H1 (cell line): ENCODE measurements at regions not wholly inside any gene's neighbourhood (a gene's known extent, or its start where the extent isn't known, plus 50 kb on each side); places are given as distances from the start of the nearest gene placed in this dataset.

Source experiments
- CTCF ChIA-PET: fragments of 300-600 bp; sonication (Branson Sonifier 250); formaldehyde crosslinking; loops from one replicate; lab custom pipeline; 2021; ENCODE audit not compliant: partially characterized antibody; lab: Charles Lee
- POLR2A ChIA-PET: fragments of 300-600 bp; sonication (Branson Sonifier 250); formaldehyde crosslinking; loops from one replicate; lab custom pipeline; 2021; ENCODE audit warnings: inconsistent platforms; ENCODE audit not compliant: partially characterized antibody; lab: Charles Lee
- DNase-seq, 2 experiments: peaks; one replicate each; pipeline versions ENCODE4 v3.0.0 to v3.0.0-alpha.2; 2010 to 2022; ENCODE audit warnings: low spot score in 2 of 2, low read depth in 1 of 2, mixed read lengths in 1 of 2
- FAIRE-seq: peaks from 2 replicates; lab custom pipeline; 2011; peaks lifted over from hg19 to GRCh38; lab: Jason Lieb, UNC
- H2AFZ ChIP-seq: 2 replicates; pipeline ENCODE4 v1.8.1; 2012; ENCODE audit warnings: low read length, inconsistent platforms
- H2AK5ac ChIP-seq: 2 replicates; pipeline ENCODE4 v1.6.1; 2013; ENCODE audit warnings: low read depth, low read length
- H2BK120ac ChIP-seq: replicated peaks from 2 replicates; pipeline ENCODE3; 2013; ENCODE audit warnings: low read depth, low read length, inconsistent platforms
- H2BK12ac ChIP-seq: 2 replicates; pipeline ENCODE4 v1.6.1; 2013; ENCODE audit warnings: low read depth, low read length
- H2BK15ac ChIP-seq: 2 replicates; pipeline ENCODE4 v1.6.1; 2013; ENCODE audit warnings: low read length
- H2BK20ac ChIP-seq: 2 replicates; pipeline ENCODE4 v1.6.1; 2013; ENCODE audit warnings: low read length
- H2BK5ac ChIP-seq: 2 replicates; pipeline ENCODE4 v1.6.1; 2013; ENCODE audit warnings: low read depth, low read length
- H3K14ac ChIP-seq: 2 replicates; pipeline ENCODE4 v1.6.1; 2013; ENCODE audit warnings: inconsistent platforms; ENCODE audit not compliant: insufficient read length
- H3K18ac ChIP-seq: 2 replicates; pipeline ENCODE4 v1.6.1; 2013; ENCODE audit warnings: low read length; ENCODE audit errors: extremely low read depth
- H3K23ac ChIP-seq: 2 replicates; pipeline ENCODE4 v1.6.1; 2013; ENCODE audit warnings: inconsistent platforms; ENCODE audit not compliant: insufficient read length
- H3K23me2 ChIP-seq: 2 replicates; pipeline ENCODE4 v1.6.1; 2013; ENCODE audit warnings: low read depth, low read length
- H3K27ac ChIP-seq: 2 replicates; pipeline ENCODE4 v1.6.1; 2011; ENCODE audit warnings: low read depth, low read length, inconsistent platforms
- H3K27me3 ChIP-seq, 4 experiments: replicated peaks in 1 of 4; 1 replicate in 1 of 4; 2 replicates in 3 of 4; pipeline versions ENCODE4 v1.6.1 to v1.8.1; 2011 to 2013; ENCODE audit warnings: low read length in 3 of 4, mild to moderate bottlenecking in 3 of 4, inconsistent platforms in 2 of 4, mixed read lengths in 2 of 4, moderate library complexity in 1 of 4; ENCODE audit not compliant: control insufficient read depth in 3 of 4, insufficient read depth in 3 of 4; ENCODE audit errors: extremely low read depth in 1 of 4
- H3K36me3 ChIP-seq, 4 experiments: 2 replicates each; pipeline versions ENCODE4 v1.6.1 to v1.8.1; 2011 to 2013; ENCODE audit warnings: mild to moderate bottlenecking in 4 of 4, low read length in 3 of 4, moderate library complexity in 2 of 4, control low read depth in 1 of 4, inconsistent platforms in 1 of 4; ENCODE audit not compliant: insufficient read depth in 4 of 4, control insufficient read depth in 2 of 4
- H3K4ac ChIP-seq: replicated peaks from 2 replicates; pipeline ENCODE3; 2013; ENCODE audit warnings: low read length, low read depth, mixed read lengths, inconsistent platforms; ENCODE audit not compliant: insufficient read length
- H3K4me1 ChIP-seq, 4 experiments: replicated peaks in 1 of 4; 1 replicate in 1 of 4; 2 replicates in 3 of 4; pipeline versions ENCODE4 v1.6.1 to v1.8.1; 2011 to 2013; ENCODE audit warnings: low read length in 3 of 4, inconsistent platforms in 2 of 4, mixed read lengths in 1 of 4; ENCODE audit not compliant: insufficient read depth in 4 of 4, control insufficient read depth in 3 of 4
- H3K4me2 ChIP-seq, 2 experiments: 2 replicates each; pipeline versions ENCODE4 v1.6.1 to v1.8.1; 2011 to 2013; ENCODE audit warnings: low read depth in 2 of 2, low read length in 2 of 2, control low read depth in 1 of 2, inconsistent platforms in 1 of 2, mild to moderate bottlenecking in 1 of 2; ENCODE audit not compliant: insufficient read depth in 1 of 2
- H3K4me3 ChIP-seq, 4 experiments: fragments of 200-600, 300-600 bp in 1 of 4; sonication (generic), shearing (Covaris generic), sonication (Bioruptor Twin) in 1 of 4; 2 replicates each; pipeline versions ENCODE4 v1.5.1 to v1.8.1; 2011 to 2016; ENCODE audit warnings: low read length in 4 of 4, low read depth in 3 of 4, control low read depth in 2 of 4, inconsistent platforms in 2 of 4, mild to moderate bottlenecking in 2 of 4, mixed read lengths in 1 of 4, moderate library complexity in 1 of 4; ENCODE audit not compliant: insufficient read depth in 2 of 4; ENCODE audit errors: extremely low read depth in 1 of 4
- H3K56ac ChIP-seq: replicated peaks from 2 replicates; pipeline ENCODE3; 2013; ENCODE audit warnings: low read depth, mild to moderate bottlenecking, mixed read lengths, low read length, inconsistent platforms; ENCODE audit not compliant: insufficient read length
- H3K79me1 ChIP-seq: 2 replicates; pipeline ENCODE4 v1.6.1; 2013; ENCODE audit warnings: low read depth, low read length, control low read depth
- H3K79me2 ChIP-seq, 2 experiments: 2 replicates each; pipeline versions ENCODE4 v1.6.1 to v1.8.1; 2012 to 2013; ENCODE audit warnings: low read length in 2 of 2, mild to moderate bottlenecking in 2 of 2, inconsistent platforms in 1 of 2; ENCODE audit not compliant: insufficient read depth in 2 of 2, control insufficient read depth in 1 of 2
- H3K9ac ChIP-seq, 4 experiments: replicated peaks in 1 of 4; 1 replicate in 1 of 4; 2 replicates in 3 of 4; pipeline versions ENCODE4 v1.6.1 to v1.8.1; 2011 to 2013; ENCODE audit warnings: low read depth in 3 of 4, low read length in 3 of 4, control low read depth in 2 of 4, mild to moderate bottlenecking in 2 of 4, moderate library complexity in 2 of 4, inconsistent platforms in 1 of 4; ENCODE audit errors: extremely low read depth in 1 of 4
- H3K9me3 ChIP-seq, 2 experiments: 2 replicates each; pipeline versions ENCODE4 v1.6.1 to v1.8.1; 2012 to 2013; ENCODE audit warnings: mild to moderate bottlenecking in 2 of 2, moderate library complexity in 2 of 2, control low read depth in 1 of 2, inconsistent platforms in 1 of 2, low read depth in 1 of 2, low read length in 1 of 2, mixed read lengths in 1 of 2; ENCODE audit not compliant: insufficient read depth in 2 of 2
- H4K20me1 ChIP-seq, 2 experiments: replicated peaks in 1 of 2; 2 replicates each; pipeline versions ENCODE3 to v1.8.1; 2011 to 2013; ENCODE audit warnings: inconsistent platforms in 2 of 2, low read length in 2 of 2, mild to moderate bottlenecking in 1 of 2; ENCODE audit not compliant: insufficient read depth in 2 of 2, control insufficient read depth in 1 of 2
- H4K5ac ChIP-seq: 2 replicates; pipeline ENCODE4 v1.6.1; 2013; ENCODE audit warnings: low read length, low read depth, mixed read lengths, inconsistent platforms; ENCODE audit not compliant: insufficient read length
- H4K8ac ChIP-seq: 2 replicates; pipeline ENCODE4 v1.8.0; 2013; ENCODE audit warnings: mild to moderate bottlenecking, moderate library complexity, low read length, inconsistent platforms; ENCODE audit not compliant: insufficient read depth; ENCODE audit errors: extremely low read depth
- H4K91ac ChIP-seq: replicated peaks from 2 replicates; pipeline ENCODE3; 2013; ENCODE audit warnings: low read length, mixed read lengths, inconsistent platforms; ENCODE audit not compliant: insufficient read length
- BCL11A ChIP-seq, 2 experiments: IDR thresholded peaks; one replicate each; pipeline ENCODE4 v1.6.1; 2011; ENCODE audit warnings: low read depth in 2 of 2, low read length in 2 of 2, mild to moderate bottlenecking in 2 of 2
- E2F6 ChIP-seq: IDR thresholded peaks from 2 replicates; pipeline ENCODE4 v1.6.1; 2012; ENCODE audit warnings: inconsistent platforms
- SIX5 ChIP-seq: IDR thresholded peaks from 2 replicates; pipeline ENCODE4 v1.6.1; 2011; ENCODE audit warnings: mild to moderate bottlenecking, low read depth, low read length
- TAF1 ChIP-seq: IDR thresholded peaks from 2 replicates; pipeline ENCODE4 v1.6.1; 2011; ENCODE audit warnings: mild to moderate bottlenecking, low read depth, low read length
- TBP ChIP-seq: IDR thresholded peaks from 2 replicates; pipeline ENCODE4 v1.6.1; 2011; ENCODE audit warnings: low read depth, low read length, improper control_type of control experiment
- WGBS, 2 experiments: shearing (Covaris generic) in 1 of 2; methylation state at CpG; one replicate each; pipeline versions ENCODE4 v1.1.6 to v1.1.7; 2013 to 2015; ENCODE audit warnings: low lambda C conversion rate in 2 of 2, mixed read lengths in 2 of 2, inconsistent platforms in 1 of 2, low coverage in 1 of 2, missing lambda C conversion rate in 1 of 2; ENCODE audit not compliant: insufficient replicate concordance in 2 of 2, insufficient coverage in 1 of 2, insufficient read length in 1 of 2; ENCODE audit errors: extremely low coverage in 1 of 2, missing lambda C conversion rate in 1 of 2; 5-methylcytosine and 5-hydroxymethylcytosine counted together

GRCh38 chr2:118290411-118291250, 202.4 kb downstream of the INSIG2 start:
- no peaks in the 10 kb centered on the region for H3K27me3 ChIP-seq
- no peaks in the 10 kb centered on the region for H3K79me1 ChIP-seq
- no peak overlapping the region for H2BK20ac ChIP-seq
- FAIRE-seq: no peak
- no peak overlapping the region for H2BK5ac ChIP-seq
- no peak overlapping the region for H3K23ac ChIP-seq
- H2AFZ ChIP-seq: no peak overlapping the region
- H3K36me3 ChIP-seq: no peaks in the 10 kb centered on the region
- no peak overlapping the region for H3K4me2 ChIP-seq
- no peak overlapping the region for H2AK5ac ChIP-seq
- no peak overlapping the region for H4K8ac ChIP-seq
- H3K18ac ChIP-seq: no peak overlapping the region
- H3K14ac ChIP-seq: no peak overlapping the region
- no peak overlapping the region for H3K56ac ChIP-seq
- POLR2A ChIA-PET: interaction anchor here (0.5 to 1.1 kb wide), 2 partner anchors 12 to 535 kb away, joined by 3 read pairs; no protein-coding TSS in a partner anchor
- H3K9me3 ChIP-seq: no peaks in the 10 kb centered on the region
- no peak overlapping the region for H4K5ac ChIP-seq
- no peak overlapping the region for H3K27ac ChIP-seq
- no peak overlapping the region for H2BK12ac ChIP-seq
- H4K91ac ChIP-seq: no peak overlapping the region
- no peaks in the 10 kb centered on the region for H3K79me2 ChIP-seq
- no peaks in the 10 kb centered on the region for H3K23me2 ChIP-seq
- H4K20me1 ChIP-seq: no peaks in the 10 kb centered on the region
- no peaks in the 10 kb centered on the region for H3K4me1 ChIP-seq
- CTCF ChIA-PET: interaction anchor here (0.6 to 1.5 kb wide), 4 partner anchors 7 to 476 kb away, joined by 3 to 5 read pairs (median 3); no protein-coding TSS in a partner anchor
- H2BK120ac ChIP-seq: no peak overlapping the region
- H3K4ac ChIP-seq: no peak overlapping the region
- 94% methylated on average over 8 of the region's 8 CpGs; no CpG with 5 or more reads in 1 of the 2 experiments for WGBS, 2 experiments
- H3K4me3 ChIP-seq: no peak overlapping the region
- no peak for DNase-seq
- H2BK15ac ChIP-seq: no peak overlapping the region
- TF ChIP-seq E2F6 (no peak), BCL11A (IDR thresholded peaks at IDR 0.05; ENCODE audit: low read depth in 2 of 2, low read length in 2 of 2) (no peak), SIX5 (no peak), TAF1 (no peak), TBP (no peak)
- TF ChIP-seq, all 59 proteins: peak for 0
- H3K9ac ChIP-seq: no peak overlapping the region
